GM23338 (cell line): ENCODE measurements at regions not wholly inside any gene's neighbourhood (a gene's known extent, or its start where the extent isn't known, plus 50 kb on each side); places are given as distances from the start of the nearest gene placed in this dataset.

Source experiments
- CREB1 ChIP-seq: fragments of 250-450 bp; sonication (Bioruptor Pico); IDR thresholded peaks from 2 replicates; pipeline ENCODE4 v1.5.0; 2020; ENCODE audit warnings: low read depth, mild to moderate bottlenecking, moderate library complexity
- CTCF ChIP-seq, 2 experiments: fragments of 200-600 bp in 1 of 2; sonication (generic) in 1 of 2; conservative IDR thresholded peaks; 2 replicates each; pipeline versions ENCODE4 v1.5.1 to v1.6.1; 2016 to 2017; ENCODE audit warnings: antibody characterized with exemption in 2 of 2, low read depth in 2 of 2, mild to moderate bottlenecking in 2 of 2, moderate library complexity in 1 of 2
- EZH2 ChIP-seq: fragments of 200-600 bp; sonication (generic); IDR thresholded peaks from one replicate; pipeline ENCODE4 v1.8.0; 2017; ENCODE audit warnings: antibody characterized with exemption, mild to moderate bottlenecking, low read depth; ENCODE audit not compliant: unreplicated experiment
- EZH2phosphoT487 ChIP-seq: fragments of 200-600 bp; sonication (generic); IDR thresholded peaks from one replicate; pipeline ENCODE4 v1.8.1; 2018; ENCODE audit warnings: antibody characterized with exemption; ENCODE audit not compliant: unreplicated experiment
- JUNB ChIP-seq: IDR thresholded peaks from one replicate; pipeline ENCODE4 v1.6.1; 2016; ENCODE audit warnings: antibody characterized with exemption; ENCODE audit not compliant: unreplicated experiment
- NANOG ChIP-seq: IDR thresholded peaks from 2 replicates; pipeline ENCODE4 v1.6.1; 2016; ENCODE audit warnings: antibody characterized with exemption, borderline replicate concordance
- POLR2AphosphoS5 ChIP-seq: IDR thresholded peaks from 2 replicates; pipeline ENCODE4 v1.6.1; 2016; ENCODE audit warnings: antibody characterized with exemption, low read depth
- REST ChIP-seq: IDR thresholded peaks from one replicate; pipeline ENCODE4 v1.6.1; 2018; ENCODE audit warnings: antibody characterized with exemption; ENCODE audit not compliant: unreplicated experiment
- ZNF114 ChIP-seq: fragments of 250-450 bp; sonication (Bioruptor Pico); IDR thresholded peaks from 2 replicates; pipeline ENCODE4 v1.5.0; 2020; ENCODE audit warnings: mild to moderate bottlenecking, moderate library complexity

GRCh38 chr3:141421186-141421585 lies 52.9 kb downstream of the ZBTB38 start:
- TF ChIP-seq CTCF (conservative IDR thresholded peaks at IDR 0.05; ENCODE audit: low read depth in 2 of 2) (no peak), POLR2AphosphoS5 (no peak), EZH2 (no peak), CREB1 (no peak), JUNB (no peak), EZH2phosphoT487 (no peak), REST (no peak), ZNF114 (no peak), NANOG (no peak)
